Esophagus mucosa (tissue), 1 donor: ENCODE measurements at regions not wholly inside any gene's neighbourhood (a gene's known extent, or its start where the extent isn't known, plus 50 kb on each side); places are given as distances from the start of the nearest gene placed in this dataset.
A peak's percentile ranks its signal among the peaks of the same experiment; 100 is the strongest.

Source experiments
- ATAC-seq: fragments of 200-7000 bp; cut with Tn5 transposase; one replicate; pipeline ENCODE4 v1.9.1; 2020
- donor health status: DM: yes; HTN: yes; CAD: no.

GRCh38 chr22:49544286-49544685, 283.4 kb downstream of the BRD1 start:
- no peak for ATAC-seq

GRCh38 chr22:49543876-49544275, 283.8 kb downstream of the BRD1 start:
- ATAC-seq: no peak

- no peak for ATAC-seq
Measured at GRCh38 chr22:49541693-49542230, 285.9 kb downstream of the BRD1 start.

- ATAC-seq: peak; percentile 15
Measured at GRCh38 chr22:49540913-49541692, 286.6 kb downstream of the BRD1 start.

- no peak for ATAC-seq
Measured at GRCh38 chr22:49540084-49540912, 287.4 kb downstream of the BRD1 start.

- no peak for ATAC-seq
Measured at GRCh38 chr22:49538006-49538405, 289.7 kb downstream of the BRD1 start.

- no peak for ATAC-seq
Measured at GRCh38 chr22:49536571-49537131, 291.0 kb downstream of the BRD1 start.

GRCh38 chr22:49535527-49536125, 292.0 kb downstream of the BRD1 start:
- no peak for ATAC-seq

GRCh38 chr22:49535126-49535525, 292.5 kb downstream of the BRD1 start:
- ATAC-seq: no peak

- ATAC-seq: no peak
Measured at GRCh38 chr22:49534386-49534785, 293.3 kb downstream of the BRD1 start.

- no peak for ATAC-seq
Measured at GRCh38 chr22:49533886-49534285, 293.8 kb downstream of the BRD1 start.

- no peak for ATAC-seq
Measured at GRCh38 chr22:49532869-49533802, 294.5 kb downstream of the BRD1 start.

GRCh38 chr22:49531368-49531791, 296.3 kb downstream of the BRD1 start:
- no peak for ATAC-seq

- peak; percentile 10 for ATAC-seq
Measured at GRCh38 chr22:49530671-49531367, 296.9 kb downstream of the BRD1 start.

- ATAC-seq: no peak
Measured at GRCh38 chr22:49528420-49528720, 299.3 kb downstream of the BRD1 start.

- ATAC-seq: no peak
Measured at GRCh38 chr22:49527611-49528419, 299.9 kb downstream of the BRD1 start.

- ATAC-seq: no peak
Measured at GRCh38 chr22:49525801-49526535, 301.7 kb downstream of the BRD1 start.

- ATAC-seq: no peak
Measured at GRCh38 chr22:49525360-49525759, 302.3 kb downstream of the BRD1 start.

GRCh38 chr22:49524362-49524761, 303.3 kb downstream of the BRD1 start:
- no peak for ATAC-seq
